GM12873 (cell line): ENCODE measurements at regions not wholly inside any gene's neighbourhood (a gene's known extent, or its start where the extent isn't known, plus 50 kb on each side); places are given as distances from the start of the nearest gene placed in this dataset.

Experiments used
- CTCF ChIP-seq: IDR thresholded peaks from 2 replicates; pipeline ENCODE4 v1.5.1; 2012; ENCODE audit warnings: low read depth, mild to moderate bottlenecking, moderate library complexity, low read length, control low read depth; ENCODE audit not compliant: insufficient read depth; ENCODE audit errors: missing control alignments

DNA sequence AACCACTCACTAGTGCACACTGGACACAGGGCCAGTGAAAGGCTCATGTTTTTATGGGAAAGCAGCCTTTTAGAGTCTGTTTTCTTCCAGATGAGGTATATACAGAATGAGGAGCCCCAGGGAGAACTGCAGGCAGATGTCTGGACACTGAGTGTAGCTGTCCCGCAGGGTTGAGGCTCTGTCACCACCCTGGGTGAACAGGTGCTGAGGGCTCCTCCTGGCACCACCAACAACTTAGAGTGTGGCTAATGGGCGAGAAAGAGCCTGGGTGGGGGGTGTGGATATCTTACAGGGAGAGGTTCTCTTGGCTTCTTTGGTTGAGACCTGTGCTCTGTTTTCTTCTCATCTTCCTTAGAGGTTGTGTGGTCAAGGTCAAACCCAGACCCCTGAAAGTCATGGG lies 202.1 kb upstream of the GPR12 start:
- TF ChIP-seq CTCF = no peak

- no peak for TF ChIP-seq CTCF
Measured at GRCh38 chr13:26961890-26962615, 201.5 kb upstream of the GPR12 start.

- TF ChIP-seq CTCF = no peak
Measured at GRCh38 chr13:26957182-26957581, 196.6 kb upstream of the GPR12 start.

- TF ChIP-seq CTCF = no peak
Measured at GRCh38 chr13:26956522-26957142, 196.0 kb upstream of the GPR12 start.

DNA sequence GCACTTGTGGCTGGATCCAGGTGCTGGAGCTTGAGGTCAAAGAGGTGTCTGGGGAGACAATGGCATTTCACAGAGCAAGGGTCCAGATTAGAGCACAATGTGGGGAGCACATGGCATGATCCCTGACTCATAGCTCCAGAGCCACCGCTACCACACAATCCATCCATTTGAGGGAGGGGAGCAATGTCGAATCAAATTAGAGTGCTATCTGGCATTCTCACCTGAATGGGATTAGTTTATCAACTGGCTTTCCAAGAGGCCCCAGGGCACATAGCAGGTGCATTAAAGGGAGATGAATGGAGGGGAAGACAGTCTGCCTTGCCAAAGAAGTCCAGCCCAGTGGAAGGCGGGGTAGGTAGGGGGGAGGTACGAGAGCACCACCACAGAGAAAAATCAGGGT lies 194.4 kb upstream of the GPR12 start:
- no peak for TF ChIP-seq CTCF

GRCh38 chr13:26953291-26953690 lies 192.7 kb upstream of the GPR12 start:
- TF ChIP-seq CTCF = no peak

DNA sequence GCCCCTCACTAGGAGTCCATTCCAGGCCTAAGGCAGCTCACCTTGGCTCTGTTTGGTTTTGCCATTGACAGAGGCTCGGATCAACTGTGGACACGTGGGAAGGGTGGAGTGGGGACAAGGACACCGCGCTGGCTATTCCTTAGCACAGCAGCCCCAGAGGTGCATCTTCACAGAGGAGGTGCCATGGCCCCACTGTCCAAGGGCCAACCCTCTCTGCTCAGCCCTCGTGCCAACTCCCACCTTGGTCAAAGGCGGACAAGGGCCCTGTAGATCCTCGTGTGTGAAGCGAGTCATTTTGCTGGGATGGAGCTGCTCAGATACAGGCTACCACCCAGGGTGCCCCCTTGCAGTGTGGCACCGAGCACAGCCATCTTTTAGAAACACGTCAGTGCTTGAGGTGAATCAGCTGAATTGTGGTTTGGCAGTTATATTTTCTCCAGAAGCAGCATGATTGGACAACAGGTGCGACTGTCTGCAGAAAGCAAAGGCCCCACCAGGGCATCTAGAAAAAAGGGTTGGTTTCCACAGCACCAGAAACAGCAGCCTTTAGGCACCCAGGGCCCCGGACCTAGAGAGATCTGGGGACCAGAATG lies 192.1 kb upstream of the GPR12 start:
- no peak for TF ChIP-seq CTCF
